ENCODE measurements at regions not wholly inside any gene's neighbourhood (a gene's known extent, or its start where the extent isn't known, plus 50 kb on each side); places are given as distances from the start of the nearest gene placed in this dataset.

DNA sequence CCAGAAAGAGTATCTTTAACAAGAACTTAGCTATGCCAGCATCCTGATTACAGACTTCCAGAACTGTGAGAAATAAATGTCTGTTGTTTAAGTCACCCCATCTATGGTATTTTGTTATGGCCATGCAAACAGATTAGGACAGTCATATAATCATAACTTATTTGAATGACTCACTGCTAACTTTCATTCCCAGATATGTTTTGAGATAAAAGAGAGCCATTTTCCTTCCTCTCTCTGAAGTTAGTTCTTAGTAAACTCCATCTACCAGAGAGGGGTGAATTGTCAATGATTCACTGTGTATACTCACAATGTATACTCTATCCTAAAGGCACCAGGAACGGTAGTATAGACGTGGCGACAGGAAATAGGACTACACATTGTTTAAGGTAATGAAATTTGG, 179.4 kb upstream of the DPH6 start:
- Histone ChIP-seq H3K36me3 (ENCODE audit: insufficient read depth, low read length) (no peaks in the 10 kb centered on the region), H3F3A (ENCODE audit: insufficient read depth, low read length, poor library complexity, severe bottlenecking) (no peaks in the 10 kb centered on the region), H3K27ac (ENCODE audit: low read length) (no peak overlapping the region), H3K79me2 (replicated peaks; ENCODE audit: insufficient read depth, low read length) (no peaks in the 10 kb centered on the region), H4K20me1 (ENCODE audit: insufficient read depth) (no peaks in the 10 kb centered on the region), H3K9ac (ENCODE audit: low read length) (no peak overlapping the region), H2AFZ (ENCODE audit: low read depth, low read length) (no peak overlapping the region), H3K9me3 (ENCODE audit: low read length) (no peaks in the 10 kb centered on the region), H3K27me3 (ENCODE audit: insufficient read depth, low read depth, low read length) (no peaks in the 10 kb centered on the region), H3K4me3 (ENCODE audit: low read length) (no peak overlapping the region), H3K9me2 (ENCODE audit: insufficient read depth, low read length) (no peaks in the 10 kb centered on the region), H3K4me2 (ENCODE audit: low read length) (no peak overlapping the region)
- TF ChIP-seq EZH2 (IDR thresholded peaks at IDR 0.05; ENCODE audit: borderline replicate concordance, insufficient read depth, low read length, poor library complexity, severe bottlenecking) (no peak), MXI1 (conservative IDR thresholded peaks at IDR 0.05; ENCODE audit: poor library complexity, severe bottlenecking) (no peak), RAD21 (conservative IDR thresholded peaks at IDR 0.05) (no peak), SMC3 (conservative IDR thresholded peaks at IDR 0.05; ENCODE audit: poor library complexity) (no peak)
- TF ChIP-seq, protein P1, sequence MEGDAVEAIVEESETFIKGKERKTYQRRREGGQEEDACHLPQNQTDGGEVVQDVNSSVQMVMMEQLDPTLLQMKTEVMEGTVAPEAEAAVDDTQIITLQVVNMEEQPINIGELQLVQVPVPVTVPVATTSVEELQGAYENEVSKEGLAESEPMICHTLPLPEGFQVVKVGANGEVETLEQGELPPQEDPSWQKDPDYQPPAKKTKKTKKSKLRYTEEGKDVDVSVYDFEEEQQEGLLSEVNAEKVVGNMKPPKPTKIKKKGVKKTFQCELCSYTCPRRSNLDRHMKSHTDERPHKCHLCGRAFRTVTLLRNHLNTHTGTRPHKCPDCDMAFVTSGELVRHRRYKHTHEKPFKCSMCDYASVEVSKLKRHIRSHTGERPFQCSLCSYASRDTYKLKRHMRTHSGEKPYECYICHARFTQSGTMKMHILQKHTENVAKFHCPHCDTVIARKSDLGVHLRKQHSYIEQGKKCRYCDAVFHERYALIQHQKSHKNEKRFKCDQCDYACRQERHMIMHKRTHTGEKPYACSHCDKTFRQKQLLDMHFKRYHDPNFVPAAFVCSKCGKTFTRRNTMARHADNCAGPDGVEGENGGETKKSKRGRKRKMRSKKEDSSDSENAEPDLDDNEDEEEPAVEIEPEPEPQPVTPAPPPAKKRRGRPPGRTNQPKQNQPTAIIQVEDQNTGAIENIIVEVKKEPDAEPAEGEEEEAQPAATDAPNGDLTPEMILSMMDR (IDR thresholded peaks at IDR 0.05; ENCODE audit: poor library complexity, severe bottlenecking): no peak

DNA sequence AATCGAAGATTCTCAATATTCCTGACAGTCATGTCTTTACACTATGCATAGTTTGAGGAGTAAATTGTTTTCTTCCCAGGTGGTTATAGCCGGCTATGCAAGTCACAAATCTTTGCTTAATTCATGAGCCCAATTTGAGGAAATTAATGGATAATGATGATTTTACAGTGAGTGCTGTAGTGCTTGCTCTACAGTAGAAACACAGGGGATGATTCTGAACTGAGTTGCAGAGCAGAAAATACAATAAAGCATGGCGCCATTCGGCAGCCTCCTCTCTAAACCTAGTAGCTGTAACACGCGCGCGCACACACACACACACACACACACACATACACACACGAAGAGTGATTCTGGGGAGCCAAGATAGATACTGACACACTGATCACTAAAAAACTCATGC, 181.7 kb upstream of the DPH6 start:
- H3K79me2 ChIP-seq (replicated peaks; ENCODE audit: insufficient read depth, low read length): no peaks in the 10 kb centered on the region
- no peaks in the 10 kb centered on the region for H3K9me2 ChIP-seq (ENCODE audit: insufficient read depth, low read length)
- H3K4me2 ChIP-seq (ENCODE audit: low read length): no peak overlapping the region
- TF ChIP-seq TAF1 (IDR thresholded peaks at IDR 0.05; ENCODE audit: low read depth) (no peak), EP300 (conservative IDR thresholded peaks at IDR 0.05; ENCODE audit: poor library complexity, severe bottlenecking) (peak; percentile 54), EZH2 (IDR thresholded peaks at IDR 0.05; ENCODE audit: borderline replicate concordance, insufficient read depth, low read length, poor library complexity, severe bottlenecking) (no peak), RAD21 (conservative IDR thresholded peaks at IDR 0.05) (no peak), POLR2AphosphoS5 (IDR thresholded peaks at IDR 0.05) (peak; percentile 54), MXI1 (conservative IDR thresholded peaks at IDR 0.05; ENCODE audit: poor library complexity, severe bottlenecking) (no peak), SMC3 (conservative IDR thresholded peaks at IDR 0.05; ENCODE audit: poor library complexity) (no peak)
- TF ChIP-seq, protein P2, sequence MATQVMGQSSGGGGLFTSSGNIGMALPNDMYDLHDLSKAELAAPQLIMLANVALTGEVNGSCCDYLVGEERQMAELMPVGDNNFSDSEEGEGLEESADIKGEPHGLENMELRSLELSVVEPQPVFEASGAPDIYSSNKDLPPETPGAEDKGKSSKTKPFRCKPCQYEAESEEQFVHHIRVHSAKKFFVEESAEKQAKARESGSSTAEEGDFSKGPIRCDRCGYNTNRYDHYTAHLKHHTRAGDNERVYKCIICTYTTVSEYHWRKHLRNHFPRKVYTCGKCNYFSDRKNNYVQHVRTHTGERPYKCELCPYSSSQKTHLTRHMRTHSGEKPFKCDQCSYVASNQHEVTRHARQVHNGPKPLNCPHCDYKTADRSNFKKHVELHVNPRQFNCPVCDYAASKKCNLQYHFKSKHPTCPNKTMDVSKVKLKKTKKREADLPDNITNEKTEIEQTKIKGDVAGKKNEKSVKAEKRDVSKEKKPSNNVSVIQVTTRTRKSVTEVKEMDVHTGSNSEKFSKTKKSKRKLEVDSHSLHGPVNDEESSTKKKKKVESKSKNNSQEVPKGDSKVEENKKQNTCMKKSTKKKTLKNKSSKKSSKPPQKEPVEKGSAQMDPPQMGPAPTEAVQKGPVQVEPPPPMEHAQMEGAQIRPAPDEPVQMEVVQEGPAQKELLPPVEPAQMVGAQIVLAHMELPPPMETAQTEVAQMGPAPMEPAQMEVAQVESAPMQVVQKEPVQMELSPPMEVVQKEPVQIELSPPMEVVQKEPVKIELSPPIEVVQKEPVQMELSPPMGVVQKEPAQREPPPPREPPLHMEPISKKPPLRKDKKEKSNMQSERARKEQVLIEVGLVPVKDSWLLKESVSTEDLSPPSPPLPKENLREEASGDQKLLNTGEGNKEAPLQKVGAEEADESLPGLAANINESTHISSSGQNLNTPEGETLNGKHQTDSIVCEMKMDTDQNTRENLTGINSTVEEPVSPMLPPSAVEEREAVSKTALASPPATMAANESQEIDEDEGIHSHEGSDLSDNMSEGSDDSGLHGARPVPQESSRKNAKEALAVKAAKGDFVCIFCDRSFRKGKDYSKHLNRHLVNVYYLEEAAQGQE (IDR thresholded peaks at IDR 0.05; ENCODE audit: borderline replicate concordance): peak; percentile 41
- TF ChIP-seq, protein P1 (IDR thresholded peaks at IDR 0.05; ENCODE audit: poor library complexity, severe bottlenecking): no peak
- H3F3A ChIP-seq (ENCODE audit: insufficient read depth, low read length, poor library complexity, severe bottlenecking): no peaks in the 10 kb centered on the region
- H3K27me3 ChIP-seq (ENCODE audit: insufficient read depth, low read depth, low read length): no peaks in the 10 kb centered on the region
- peak overlapping the region; percentile 64 for H3K27ac ChIP-seq (ENCODE audit: low read length)
- H2AFZ ChIP-seq (ENCODE audit: low read depth, low read length): no peak overlapping the region
- H3K9ac ChIP-seq (ENCODE audit: low read length): peak overlapping the region; percentile 18
- H3K36me3 ChIP-seq (ENCODE audit: insufficient read depth, low read length): no peaks in the 10 kb centered on the region
- H4K20me1 ChIP-seq (ENCODE audit: insufficient read depth): no peaks in the 10 kb centered on the region
- H3K9me3 ChIP-seq (ENCODE audit: low read length): no peaks in the 10 kb centered on the region
- H3K4me3 ChIP-seq (ENCODE audit: low read length): peak overlapping the region; percentile 41

Measured in neural cell (in vitro differentiated cells).